Memory B cell (primary cell): ENCODE measurements at regions not wholly inside any gene's neighbourhood (a gene's known extent, or its start where the extent isn't known, plus 50 kb on each side); places are given as distances from the start of the nearest gene placed in this dataset.

Experiments used
- ATAC-seq: fragments of 150-1000 bp; cut with Tn5 transposase; 2 replicates; pipeline ENCODE4 v1.10.0; 2021; ENCODE audit warnings: low read depth, mild to moderate bottlenecking, moderate library complexity
- DNase-seq, 2 donors: peaks; one replicate each; pipeline ENCODE4 v3.0.0; 2022; ENCODE audit warnings: low spot score in 2 of 2
- H3K27ac Mint-ChIP-seq: one replicate; pipeline ENCODE4 v1.8.0; 2022; ENCODE audit warnings: mild to moderate bottlenecking, moderate library complexity, mixed read lengths
- H3K27me3 Mint-ChIP-seq: one replicate; pipeline ENCODE4 v1.8.0; 2022; ENCODE audit warnings: mixed read lengths
- H3K36me3 Mint-ChIP-seq: one replicate; pipeline ENCODE4 v1.8.0; 2022; ENCODE audit warnings: mild to moderate bottlenecking, mixed read lengths
- H3K4me1 Mint-ChIP-seq: one replicate; pipeline ENCODE4 v1.8.0; 2022; ENCODE audit warnings: mixed read lengths
- H3K4me3 Mint-ChIP-seq: one replicate; pipeline ENCODE4 v1.8.0; 2022; ENCODE audit warnings: mild to moderate bottlenecking, moderate library complexity, mixed read lengths
- H3K9me3 Mint-ChIP-seq: one replicate; pipeline ENCODE4 v1.8.0; 2022; ENCODE audit warnings: mixed read lengths

DNA sequence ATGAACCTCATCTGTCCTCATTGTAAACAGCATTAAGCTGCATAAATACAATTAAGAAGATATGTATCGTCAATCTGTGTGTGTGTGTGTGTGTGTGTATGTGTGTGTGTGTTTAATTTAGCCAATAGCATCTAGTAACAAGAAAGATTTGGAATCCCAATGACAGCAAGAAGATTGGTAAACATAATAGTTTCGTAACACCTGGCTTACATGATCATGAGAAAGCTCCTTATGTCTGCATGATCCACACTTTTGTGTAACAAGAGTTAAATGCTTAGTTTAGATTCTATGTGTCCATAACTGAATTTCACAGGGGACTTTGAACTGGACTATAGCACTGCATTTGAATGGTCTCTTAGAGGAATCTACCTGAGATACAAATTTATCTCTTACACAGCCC is 191.0 kb upstream of the BET1 start:
- ATAC-seq, result no peak
- H3K4me3 Mint-ChIP-seq, result no peak overlapping the region
- no peaks in the 10 kb centered on the region for H3K27me3 Mint-ChIP-seq
- DNase-seq, result no peak
- no peaks in the 10 kb centered on the region for H3K4me1 Mint-ChIP-seq
- no peaks in the 10 kb centered on the region for H3K36me3 Mint-ChIP-seq
- no peak overlapping the region for H3K27ac Mint-ChIP-seq
- peaks cover 4% of the 10 kb centered on the region for H3K9me3 Mint-ChIP-seq

DNA sequence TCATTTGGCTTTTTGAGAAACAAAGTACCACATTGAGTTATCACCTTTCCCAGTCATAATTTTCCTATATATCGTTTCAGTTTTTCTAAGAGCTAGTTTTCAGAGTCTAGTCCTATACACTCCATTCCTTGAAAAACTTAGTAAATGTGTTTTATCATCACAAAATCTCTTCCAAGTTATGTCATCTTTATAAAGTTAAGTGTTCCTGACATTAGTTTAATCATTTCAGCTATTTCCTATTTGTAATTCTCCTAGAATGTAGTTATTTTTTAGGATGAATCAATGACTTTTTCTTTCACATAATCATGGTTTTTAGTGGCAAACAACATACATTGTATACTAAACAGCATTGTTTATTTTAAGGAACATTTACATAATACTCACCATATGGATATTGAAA is 191.7 kb upstream of the BET1 start:
- ATAC-seq, result no peak
- DNase-seq, result no peak
- Mint-ChIP-seq H3K27me3 (no peaks in the 10 kb centered on the region), H3K27ac (no peak overlapping the region), H3K36me3 (no peaks in the 10 kb centered on the region), H3K4me1 (no peaks in the 10 kb centered on the region), H3K9me3 (peaks cover 4% of the 10 kb centered on the region), H3K4me3 (no peak overlapping the region)

DNA sequence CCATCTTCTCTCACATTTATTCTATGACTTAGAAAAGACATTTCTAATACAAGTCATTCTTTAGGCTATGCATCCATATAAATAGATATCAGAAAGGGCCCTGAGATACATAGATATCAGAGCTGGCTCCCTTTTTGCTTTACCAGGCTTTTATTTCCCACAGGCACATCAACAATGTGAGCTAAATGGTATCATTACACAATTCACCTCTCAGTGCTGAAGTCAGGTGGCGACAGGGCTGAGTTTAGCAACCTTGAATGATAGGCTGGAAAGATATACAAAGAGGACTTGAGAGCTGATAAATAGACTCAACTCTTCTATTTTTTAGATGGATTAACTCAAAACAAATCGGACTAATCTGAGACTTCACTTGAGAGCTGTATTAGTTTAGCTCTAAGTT is 189.2 kb upstream of the COL1A2 start:
- ATAC-seq (no peak), DNase-seq (no peak)
- peaks cover 2% of the 10 kb centered on the region for H3K36me3 Mint-ChIP-seq
- no peaks in the 10 kb centered on the region for H3K4me1 Mint-ChIP-seq
- peaks cover 2% of the 10 kb centered on the region for H3K27me3 Mint-ChIP-seq
- H3K27ac Mint-ChIP-seq, result no peak overlapping the region
- no peak overlapping the region for H3K4me3 Mint-ChIP-seq
- H3K9me3 Mint-ChIP-seq, result peaks cover 2% of the 10 kb centered on the region

DNA sequence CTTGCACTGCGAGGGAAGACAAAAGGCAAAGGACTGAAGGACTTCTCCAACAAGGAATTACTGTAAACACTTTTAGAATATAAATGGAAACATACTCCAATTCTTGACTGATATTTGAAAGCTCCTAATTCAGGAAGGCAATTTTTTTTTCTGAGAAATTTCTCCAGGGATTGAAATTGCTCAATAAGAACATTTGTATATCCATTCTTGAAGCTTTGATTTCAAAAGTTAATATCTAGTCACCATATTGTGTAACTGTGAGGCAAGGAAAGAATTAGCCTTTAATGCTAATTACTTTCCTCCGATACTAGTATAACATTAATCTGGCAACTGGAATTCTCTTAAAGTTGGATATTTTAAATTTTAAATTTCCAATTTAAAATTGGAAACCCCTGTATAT is 188.4 kb upstream of the COL1A2 start:
- peaks cover 2% of the 10 kb centered on the region for H3K9me3 Mint-ChIP-seq
- DNase-seq (no peak), ATAC-seq (no peak)
- peaks cover 2% of the 10 kb centered on the region for H3K27me3 Mint-ChIP-seq
- peaks cover 2% of the 10 kb centered on the region for H3K36me3 Mint-ChIP-seq
- H3K4me1 Mint-ChIP-seq, result no peaks in the 10 kb centered on the region
- no peak overlapping the region for H3K4me3 Mint-ChIP-seq
- no peak overlapping the region for H3K27ac Mint-ChIP-seq

DNA sequence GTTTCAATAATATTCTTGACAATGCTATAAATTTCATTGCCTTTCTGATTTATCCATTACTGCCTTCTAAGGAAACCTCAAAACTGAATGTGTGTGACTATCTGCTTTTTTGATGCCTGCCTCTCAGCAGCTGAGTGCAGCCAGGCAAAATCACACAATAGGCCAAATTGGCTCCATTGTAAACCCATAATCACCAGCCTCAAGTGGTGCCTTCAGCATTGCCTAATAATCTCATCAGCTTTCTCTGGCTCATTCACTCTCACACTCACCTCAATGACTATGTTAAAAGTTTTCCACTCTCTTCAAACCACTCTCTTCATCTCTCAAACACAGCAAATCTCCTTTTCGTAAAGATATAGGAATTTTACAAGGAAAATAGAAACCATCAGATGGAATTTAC is 182.5 kb upstream of the COL1A2 start:
- peaks cover 2% of the 10 kb centered on the region for H3K9me3 Mint-ChIP-seq
- no peak overlapping the region for H3K4me3 Mint-ChIP-seq
- H3K36me3 Mint-ChIP-seq, result peaks cover 2% of the 10 kb centered on the region
- DNase-seq, result no peak
- H3K27me3 Mint-ChIP-seq, result peaks cover 2% of the 10 kb centered on the region
- H3K4me1 Mint-ChIP-seq, result no peaks in the 10 kb centered on the region
- no peak overlapping the region for H3K27ac Mint-ChIP-seq
- no peak for ATAC-seq

DNA sequence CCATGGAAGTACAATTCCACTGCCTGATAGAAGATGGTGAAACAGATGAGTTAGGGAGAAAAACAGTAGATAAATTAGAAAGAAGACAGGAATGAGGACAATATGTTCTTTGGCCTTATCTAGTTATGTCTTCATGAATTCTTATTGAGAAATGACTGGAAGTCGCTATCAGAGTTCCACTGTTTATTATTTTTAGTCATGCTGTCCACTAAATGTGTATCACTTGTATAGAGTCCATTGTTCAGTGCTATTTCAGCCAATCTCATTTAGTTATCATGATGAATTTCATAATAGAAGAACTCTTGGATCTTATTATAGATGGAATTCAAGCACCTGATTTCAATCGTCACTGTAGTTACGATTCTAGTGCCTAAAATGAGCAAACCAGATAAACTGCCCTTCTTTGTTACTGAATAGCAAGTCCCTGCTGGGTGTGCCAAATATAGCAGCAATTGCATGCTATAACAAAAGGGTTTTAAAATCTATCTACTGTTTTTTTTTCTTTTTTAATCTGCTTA is 177.7 kb upstream of the COL1A2 start:
- Mint-ChIP-seq H3K4me3 (no peak overlapping the region), H3K9me3 (peaks cover 1% of the 10 kb centered on the region), H3K27ac (no peak overlapping the region), H3K27me3 (no peaks in the 10 kb centered on the region), H3K4me1 (no peaks in the 10 kb centered on the region), H3K36me3 (no peaks in the 10 kb centered on the region)
- DNase-seq (no peak), ATAC-seq (no peak)

DNA sequence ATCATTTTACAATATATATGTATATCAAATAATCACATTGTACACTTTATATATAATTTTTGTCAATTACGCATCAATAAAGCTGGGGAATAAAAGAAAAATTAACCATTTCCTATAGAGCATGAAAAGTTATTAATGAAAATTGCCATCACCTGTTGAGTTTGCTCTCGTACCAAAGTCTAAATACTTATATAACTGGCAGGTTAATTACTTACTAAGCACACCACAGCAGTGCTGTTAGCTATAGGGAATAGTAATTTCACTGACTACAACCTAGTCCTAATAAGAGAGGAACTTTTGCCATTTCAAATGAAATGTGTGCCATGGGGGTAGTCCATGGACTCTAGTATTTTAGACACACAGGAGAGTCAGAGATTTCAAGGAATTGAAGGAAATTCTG is 176.9 kb upstream of the COL1A2 start:
- Mint-ChIP-seq H3K9me3 (peaks cover 1% of the 10 kb centered on the region), H3K27ac (no peak overlapping the region), H3K36me3 (no peaks in the 10 kb centered on the region), H3K4me3 (no peak overlapping the region), H3K4me1 (no peaks in the 10 kb centered on the region), H3K27me3 (no peaks in the 10 kb centered on the region)
- ATAC-seq (no peak), DNase-seq (no peak)

DNA sequence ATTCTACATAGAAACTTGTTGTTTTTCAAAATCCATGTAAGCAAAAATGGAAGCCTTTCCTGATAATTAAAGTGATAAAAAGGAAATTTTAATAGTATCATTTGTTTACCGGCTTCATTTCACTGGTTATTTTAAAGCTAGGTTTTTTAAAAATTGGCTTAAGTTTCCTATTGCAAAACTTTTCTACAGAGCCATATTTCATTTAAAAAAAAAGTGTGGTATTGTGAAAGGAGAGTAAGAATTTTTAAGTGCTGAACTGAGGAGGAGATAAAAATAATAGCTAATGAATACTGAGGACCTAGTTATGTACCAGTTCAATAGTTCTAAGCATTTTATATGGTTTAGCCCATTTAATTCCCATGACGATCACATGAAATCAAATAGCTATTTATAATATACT is 172.2 kb upstream of the COL1A2 start:
- H3K4me1 Mint-ChIP-seq, result no peaks in the 10 kb centered on the region

DNA sequence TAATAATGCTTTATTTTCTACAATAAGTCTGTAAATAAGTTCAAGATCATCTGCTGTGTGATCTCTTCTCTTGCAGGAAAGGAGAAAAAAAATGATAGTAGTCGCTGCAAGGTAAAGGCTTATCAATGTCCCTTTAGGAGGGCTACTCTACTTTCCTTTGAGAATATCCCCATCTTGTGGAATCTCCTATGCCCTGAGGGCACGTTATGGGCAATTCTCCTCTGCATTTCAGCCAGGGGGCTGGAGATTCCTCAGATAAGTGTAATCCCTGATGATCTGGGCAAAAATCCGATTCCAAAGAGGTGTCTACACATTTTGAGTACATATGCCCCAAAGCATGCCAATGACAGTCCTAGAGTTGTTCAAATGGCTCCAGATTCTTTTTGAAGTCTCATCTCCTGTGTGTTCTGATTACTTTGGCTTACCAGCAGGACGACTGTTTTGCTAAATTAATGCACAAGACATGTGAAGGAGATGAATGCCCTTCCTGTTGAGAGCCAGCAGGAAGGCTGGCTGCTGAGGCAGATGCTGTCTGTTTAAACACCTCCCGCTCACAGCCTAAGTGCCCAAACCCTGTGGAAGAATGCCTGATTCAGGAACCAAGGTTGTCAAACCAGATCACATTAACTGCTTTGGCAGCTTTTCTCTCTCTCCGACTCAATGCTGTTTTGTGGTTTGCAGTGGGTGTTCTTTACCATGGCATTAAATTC is 171.2 kb upstream of the COL1A2 start:
- ATAC-seq (peak; percentile 69), DNase-seq (peak in 1 of 2 donors; percentile 11)
- H3K27ac Mint-ChIP-seq, result no peak overlapping the region
- H3K4me1 Mint-ChIP-seq, result no peaks in the 10 kb centered on the region
- no peaks in the 10 kb centered on the region for H3K36me3 Mint-ChIP-seq
- no peaks in the 10 kb centered on the region for H3K27me3 Mint-ChIP-seq
- peaks cover 1% of the 10 kb centered on the region for H3K9me3 Mint-ChIP-seq
- no peak overlapping the region for H3K4me3 Mint-ChIP-seq

More for the DNA sequence above, 172.2 kb upstream of the COL1A2 start:
- Mint-ChIP-seq H3K27me3 (no peaks in the 10 kb centered on the region), H3K27ac (no peak overlapping the region), H3K36me3 (no peaks in the 10 kb centered on the region), H3K9me3 (peaks cover 1% of the 10 kb centered on the region), H3K4me3 (no peak overlapping the region)
- ATAC-seq, result no peak
- no peak for DNase-seq

DNA sequence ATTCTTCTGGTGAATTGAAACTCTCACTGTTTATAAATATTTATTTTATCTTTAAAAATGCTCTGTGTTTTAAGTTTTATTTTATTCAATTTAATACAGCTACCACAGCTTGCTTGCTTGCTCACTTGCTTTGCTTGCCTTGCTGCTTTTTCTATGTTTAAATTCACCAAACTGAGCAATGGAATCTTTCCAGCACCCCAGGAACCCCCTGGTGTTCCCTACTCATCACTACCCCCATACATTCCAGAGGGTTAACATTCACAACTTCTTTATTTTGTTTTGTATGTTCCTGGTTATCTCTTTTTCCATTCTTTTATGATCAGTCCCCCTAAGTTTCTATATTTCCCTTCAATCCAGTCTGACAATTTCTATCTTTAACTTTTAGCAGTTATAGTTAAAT is 166.5 kb upstream of the COL1A2 start:
- DNase-seq (no peak), ATAC-seq (no peak)
- Mint-ChIP-seq H3K27me3 (peaks cover 3% of the 10 kb centered on the region), H3K4me1 (no peaks in the 10 kb centered on the region), H3K36me3 (no peaks in the 10 kb centered on the region), H3K4me3 (no peak overlapping the region), H3K27ac (no peak overlapping the region), H3K9me3 (no peaks in the 10 kb centered on the region)

DNA sequence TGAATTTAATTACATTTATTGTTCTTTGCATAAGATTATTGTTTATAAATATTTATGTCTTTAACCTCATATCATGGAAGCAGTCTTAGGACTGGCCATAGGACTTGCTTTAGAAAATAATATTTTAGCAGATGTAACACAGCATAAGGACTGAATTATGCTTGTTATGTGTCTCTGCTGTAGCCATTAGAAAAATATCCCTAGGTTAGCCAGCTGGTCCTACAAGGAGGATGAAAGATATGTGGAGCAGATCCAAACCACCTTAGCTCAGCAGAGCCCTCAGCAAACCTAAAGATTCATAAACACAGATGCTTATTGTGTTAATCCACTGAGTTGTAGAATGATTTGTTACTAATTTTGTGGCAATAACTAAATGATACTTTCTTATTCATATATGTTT is 166.0 kb upstream of the COL1A2 start:
- H3K4me1 Mint-ChIP-seq, result no peaks in the 10 kb centered on the region
- H3K27ac Mint-ChIP-seq, result no peak overlapping the region
- DNase-seq, result no peak
- no peaks in the 10 kb centered on the region for H3K9me3 Mint-ChIP-seq
- ATAC-seq, result no peak
- no peaks in the 10 kb centered on the region for H3K36me3 Mint-ChIP-seq
- H3K4me3 Mint-ChIP-seq, result no peak overlapping the region
- H3K27me3 Mint-ChIP-seq, result peaks cover 3% of the 10 kb centered on the region

DNA sequence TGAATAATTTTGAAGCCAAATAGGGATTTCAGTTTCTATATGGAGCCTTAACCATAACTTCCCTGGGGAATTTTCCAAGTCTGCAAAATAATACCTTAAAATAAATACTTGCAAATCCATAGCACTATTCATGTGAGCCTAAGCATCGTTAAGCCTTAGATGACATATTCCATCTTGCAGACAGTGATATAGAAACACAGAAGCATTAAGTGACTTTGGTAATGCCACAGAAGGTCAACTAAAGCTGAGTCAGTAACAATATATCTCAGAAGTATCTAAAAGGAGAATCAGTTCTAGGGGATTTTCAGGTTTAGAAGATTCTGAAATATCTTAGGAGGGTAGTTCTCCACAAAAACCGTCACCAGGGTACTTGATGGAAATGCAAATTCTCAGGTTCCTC is 163.4 kb upstream of the COL1A2 start:
- ATAC-seq, result no peak
- no peaks in the 10 kb centered on the region for H3K9me3 Mint-ChIP-seq
- no peaks in the 10 kb centered on the region for H3K4me1 Mint-ChIP-seq
- DNase-seq, result no peak
- H3K27ac Mint-ChIP-seq, result no peak overlapping the region
- H3K27me3 Mint-ChIP-seq, result peaks cover 3% of the 10 kb centered on the region
- no peak overlapping the region for H3K4me3 Mint-ChIP-seq
- no peaks in the 10 kb centered on the region for H3K36me3 Mint-ChIP-seq

DNA sequence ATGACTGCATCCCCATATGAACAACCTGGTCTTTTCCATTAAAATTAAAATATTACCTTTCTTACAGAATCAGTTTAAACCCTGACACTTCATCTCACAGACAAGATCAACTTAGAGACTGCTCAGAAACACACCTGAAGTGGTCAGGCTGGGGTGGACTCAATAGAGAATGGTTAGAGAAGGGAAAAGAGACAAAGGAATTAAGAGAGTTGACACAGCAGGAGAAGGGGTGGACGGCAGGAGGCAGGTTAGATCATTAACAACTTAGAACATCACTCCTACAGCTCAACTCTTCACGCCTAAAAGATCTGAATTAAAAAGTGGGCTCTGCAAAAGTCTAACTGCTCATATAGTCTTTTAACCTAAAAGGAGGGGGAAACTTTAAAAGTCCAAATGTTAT is 157.7 kb upstream of the COL1A2 start:
- H3K4me1 Mint-ChIP-seq, result peaks cover 3% of the 10 kb centered on the region
- H3K9me3 Mint-ChIP-seq, result no peaks in the 10 kb centered on the region
- no peak for ATAC-seq
- no peak for DNase-seq
- peaks cover 3% of the 10 kb centered on the region for H3K27me3 Mint-ChIP-seq
- H3K36me3 Mint-ChIP-seq, result no peaks in the 10 kb centered on the region
- no peak overlapping the region for H3K4me3 Mint-ChIP-seq
- no peak overlapping the region for H3K27ac Mint-ChIP-seq

DNA sequence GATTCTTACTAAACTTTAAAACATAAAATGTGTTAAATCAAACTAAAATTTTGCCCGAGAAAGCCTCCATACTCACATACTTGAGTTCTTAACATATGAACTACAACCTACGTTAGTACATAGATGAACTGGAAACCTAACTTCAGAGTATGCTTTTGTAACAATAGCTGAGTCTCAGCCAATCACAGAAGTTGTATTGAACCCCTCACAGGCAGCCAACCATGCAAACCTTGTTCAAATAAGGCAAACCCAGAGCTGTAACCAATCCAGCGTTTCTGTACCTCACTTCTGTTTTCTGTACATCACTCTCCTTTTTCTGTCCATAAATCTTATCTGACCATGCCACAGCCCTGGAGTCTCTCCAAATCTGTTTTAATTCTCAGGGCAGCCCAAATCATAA is 157.3 kb upstream of the COL1A2 start:
- ATAC-seq (no peak), DNase-seq (no peak)
- Mint-ChIP-seq H3K4me3 (no peak overlapping the region), H3K9me3 (no peaks in the 10 kb centered on the region), H3K27me3 (no peaks in the 10 kb centered on the region), H3K27ac (no peak overlapping the region), H3K4me1 (peaks cover 3% of the 10 kb centered on the region), H3K36me3 (no peaks in the 10 kb centered on the region)

DNA sequence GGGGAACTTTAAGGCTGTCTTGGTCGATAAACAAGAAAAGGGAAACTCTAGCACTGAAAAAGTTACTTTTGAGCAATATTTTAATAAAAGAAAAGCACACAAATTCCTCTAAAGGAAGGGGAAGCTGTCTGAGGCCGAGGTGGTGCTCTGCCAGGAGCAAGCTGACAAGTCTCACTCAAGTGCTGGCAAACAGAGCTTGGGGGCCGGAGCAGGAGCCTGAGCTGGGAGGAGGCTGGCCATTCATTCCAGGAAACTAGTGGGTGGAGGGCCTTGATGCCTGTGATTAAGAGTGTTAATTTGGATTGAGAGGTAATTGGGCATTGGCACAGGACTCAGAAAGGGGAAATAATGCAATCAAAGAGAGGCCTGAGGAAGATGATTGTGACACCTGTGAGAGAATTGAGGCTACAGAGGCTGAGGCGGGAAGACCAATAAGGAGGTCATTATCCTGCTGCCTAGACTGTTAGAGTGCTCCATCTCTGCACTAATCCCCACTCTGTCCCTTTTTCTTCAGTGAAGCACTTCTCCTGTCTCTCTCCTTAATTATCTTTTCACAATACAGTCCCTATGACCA is 154.9 kb upstream of the COL1A2 start:
- no peaks in the 10 kb centered on the region for H3K9me3 Mint-ChIP-seq
- peaks cover 3% of the 10 kb centered on the region for H3K4me1 Mint-ChIP-seq
- no peak for ATAC-seq
- H3K4me3 Mint-ChIP-seq, result no peak overlapping the region
- no peak for DNase-seq
- H3K27ac Mint-ChIP-seq, result no peak overlapping the region
- no peaks in the 10 kb centered on the region for H3K27me3 Mint-ChIP-seq
- no peaks in the 10 kb centered on the region for H3K36me3 Mint-ChIP-seq
